GM18507 (cell line): ENCODE measurements at regions not wholly inside any gene's neighbourhood (a gene's known extent, or its start where the extent isn't known, plus 50 kb on each side); places are given as distances from the start of the nearest gene placed in this dataset.

ENCODE experiments used
- DNase-seq: peaks from one replicate; pipeline ENCODE4 v3.0.0; 2011; ENCODE audit warnings: low read depth; ENCODE audit not compliant: insufficient read length; ENCODE audit errors: extremely low spot score
- FAIRE-seq: peaks from 2 replicates; lab custom pipeline; 2011; peaks lifted over from hg19 to GRCh38; lab: Jason Lieb, UNC

- DNase-seq (no peak), FAIRE-seq (no peak)
Observed at GRCh38 chr2:59630789-59631188, 922.7 kb downstream of the BCL11A start.

GRCh38 chr2:59627599-59627998 lies 925.9 kb downstream of the BCL11A start:
- DNase-seq (no peak), FAIRE-seq (no peak)

- FAIRE-seq (no peak), DNase-seq (no peak)
Observed at GRCh38 chr2:59622599-59623308, 930.7 kb downstream of the BCL11A start.

- no peak for FAIRE-seq
- no peak for DNase-seq
Observed at GRCh38 chr2:59604123-59604522, 949.3 kb downstream of the BCL11A start.

- DNase-seq (no peak), FAIRE-seq (no peak)
Observed at GRCh38 chr2:59594671-59595222, 958.7 kb downstream of the BCL11A start.

GRCh38 chr2:59590798-59591197 lies 962.7 kb downstream of the BCL11A start:
- DNase-seq, result no peak
- FAIRE-seq, result no peak

- DNase-seq (no peak), FAIRE-seq (no peak)
Observed at GRCh38 chr2:59589881-59590280, 963.6 kb downstream of the BCL11A start.

- DNase-seq (no peak), FAIRE-seq (no peak)
Observed at GRCh38 chr2:59588286-59588685, 965.2 kb downstream of the BCL11A start.

GRCh38 chr2:59586176-59586575 lies 967.3 kb downstream of the BCL11A start:
- DNase-seq, result no peak
- no peak for FAIRE-seq

GRCh38 chr2:59585655-59586054 lies 967.8 kb downstream of the BCL11A start:
- DNase-seq, result no peak
- no peak for FAIRE-seq

GRCh38 chr2:59584958-59585357 lies 968.5 kb downstream of the BCL11A start:
- FAIRE-seq (no peak), DNase-seq (no peak)

GRCh38 chr2:59583173-59583765 lies 970.2 kb downstream of the BCL11A start:
- no peak for DNase-seq

GRCh38 chr2:59578349-59578748 lies 975.1 kb downstream of the BCL11A start:
- DNase-seq (no peak), FAIRE-seq (no peak)

More at GRCh38 chr2:59583173-59583765, 970.2 kb downstream of the BCL11A start:
- no peak for FAIRE-seq

- DNase-seq (no peak), FAIRE-seq (no peak)
Observed at GRCh38 chr2:59575191-59575590, 978.3 kb downstream of the BCL11A start.

GRCh38 chr2:59572227-59572626 lies 981.2 kb downstream of the BCL11A start:
- no peak for FAIRE-seq

GRCh38 chr2:59570818-59571217 lies 982.6 kb downstream of the BCL11A start:
- FAIRE-seq, result no peak

More at GRCh38 chr2:59572227-59572626, 981.2 kb downstream of the BCL11A start:
- DNase-seq, result no peak

GRCh38 chr2:59569124-59569523 lies 984.3 kb downstream of the BCL11A start:
- DNase-seq (no peak), FAIRE-seq (no peak)

More at GRCh38 chr2:59570818-59571217, 982.6 kb downstream of the BCL11A start:
- no peak for DNase-seq

GRCh38 chr2:59568461-59568860 lies 985.0 kb downstream of the BCL11A start:
- FAIRE-seq, result no peak
- no peak for DNase-seq

GRCh38 chr2:59567151-59567550 lies 986.3 kb downstream of the BCL11A start:
- no peak for FAIRE-seq

GRCh38 chr2:59566739-59567138 lies 986.7 kb downstream of the BCL11A start:
- FAIRE-seq (no peak), DNase-seq (no peak)

More at GRCh38 chr2:59567151-59567550, 986.3 kb downstream of the BCL11A start:
- no peak for DNase-seq

- FAIRE-seq (no peak), DNase-seq (no peak)
Observed at GRCh38 chr2:59561281-59561680, 992.2 kb downstream of the BCL11A start.
